ENCODE measurements at regions not wholly inside any gene's neighbourhood (a gene's known extent, or its start where the extent isn't known, plus 50 kb on each side); places are given as distances from the start of the nearest gene placed in this dataset.
"Not testable (repeated sequence)": the region's sequence is repeated elsewhere in the genome, so short reads cannot be mapped to it uniquely, and the experiment has no call there.

DNA sequence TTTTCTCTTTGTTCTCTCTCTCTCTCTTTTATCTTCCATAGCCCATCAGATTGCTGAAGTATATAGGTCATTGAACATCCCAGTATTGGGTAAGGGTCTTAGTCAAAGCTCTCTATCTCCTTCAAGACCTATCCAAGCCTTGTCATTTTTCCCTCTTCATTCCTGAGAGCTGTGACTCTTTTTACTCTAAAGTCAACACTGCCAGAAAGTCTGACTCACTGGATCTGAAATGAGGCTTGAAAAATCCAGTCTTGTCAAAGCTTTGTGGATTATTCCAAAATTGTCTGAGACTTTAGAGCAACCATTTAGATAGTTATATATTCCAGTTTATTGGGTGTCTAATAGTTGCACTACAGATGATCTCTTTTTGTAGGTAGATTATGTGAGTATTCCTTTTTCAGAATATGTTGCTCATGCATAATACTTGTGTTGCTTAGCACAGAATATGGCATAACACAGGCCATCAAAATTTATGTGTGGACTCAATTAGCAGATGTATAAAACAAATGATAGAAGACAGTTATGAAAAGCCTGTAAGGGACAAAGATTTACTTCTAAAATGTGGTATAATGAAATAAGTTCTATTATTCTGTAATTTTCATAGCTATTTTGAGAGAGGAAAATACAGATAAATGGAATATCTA is 389.3 kb upstream of the PCDH9 start:
- no peak for DNase-seq

DNA sequence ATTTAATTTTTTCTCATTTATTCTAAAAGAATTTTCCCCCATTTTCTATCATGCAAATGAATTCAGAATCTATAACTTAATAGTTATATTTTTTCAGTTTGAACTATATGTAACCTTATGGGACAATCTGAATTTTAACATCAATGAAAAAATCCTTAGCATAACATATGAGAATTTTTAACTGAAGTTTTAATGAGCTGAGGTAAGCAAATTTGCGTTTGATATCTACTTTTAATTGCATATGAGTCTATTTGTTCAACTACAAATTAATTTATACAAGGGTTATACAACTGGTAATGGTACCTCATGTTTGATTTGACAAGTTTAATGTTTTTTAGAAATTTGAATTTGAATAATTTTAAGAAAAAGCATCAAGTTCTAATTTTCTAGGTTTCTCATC is 384.4 kb upstream of the PCDH9 start:
- DNase-seq = no peak

DNA sequence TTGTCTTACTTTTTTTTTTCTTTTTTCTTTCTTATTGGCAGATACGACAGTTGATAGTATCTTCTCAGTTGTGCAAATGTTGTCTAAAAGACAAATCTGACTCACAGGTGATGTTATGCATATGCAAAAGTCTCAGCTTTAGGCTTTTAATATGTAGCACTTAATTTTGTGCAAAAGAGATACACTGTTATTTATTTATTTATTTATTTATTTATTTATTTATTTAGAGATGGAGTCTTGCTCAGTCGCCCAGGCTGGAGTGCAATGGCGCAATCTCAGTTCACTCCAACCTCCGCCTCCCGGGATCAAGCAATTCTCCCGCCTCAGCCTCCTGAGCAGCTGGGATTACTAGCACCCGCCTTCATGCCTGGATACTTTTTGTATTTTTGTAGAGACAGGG is 383.9 kb upstream of the PCDH9 start:
- no peak for DNase-seq

DNA sequence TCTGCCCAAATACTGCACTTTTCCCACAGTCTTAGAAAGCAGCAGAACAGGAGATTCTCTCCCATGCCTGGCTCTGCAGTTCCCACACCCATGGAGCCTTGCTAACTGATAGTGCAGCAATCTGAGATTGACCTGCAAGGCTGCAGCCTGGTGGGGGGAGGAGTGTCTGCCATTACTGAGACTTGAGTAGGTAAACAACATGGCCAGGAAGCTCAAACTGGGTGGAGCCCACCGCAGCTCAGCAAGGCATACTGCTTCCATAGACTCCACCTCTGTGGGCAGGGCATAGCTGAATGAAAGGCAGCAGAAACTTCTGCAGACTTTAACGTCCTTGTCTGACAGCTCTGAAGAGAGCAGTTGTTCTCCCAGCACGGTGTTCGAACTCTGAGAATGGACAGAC is 358.5 kb upstream of the PCDH9 start:
- no peak for DNase-seq

DNA sequence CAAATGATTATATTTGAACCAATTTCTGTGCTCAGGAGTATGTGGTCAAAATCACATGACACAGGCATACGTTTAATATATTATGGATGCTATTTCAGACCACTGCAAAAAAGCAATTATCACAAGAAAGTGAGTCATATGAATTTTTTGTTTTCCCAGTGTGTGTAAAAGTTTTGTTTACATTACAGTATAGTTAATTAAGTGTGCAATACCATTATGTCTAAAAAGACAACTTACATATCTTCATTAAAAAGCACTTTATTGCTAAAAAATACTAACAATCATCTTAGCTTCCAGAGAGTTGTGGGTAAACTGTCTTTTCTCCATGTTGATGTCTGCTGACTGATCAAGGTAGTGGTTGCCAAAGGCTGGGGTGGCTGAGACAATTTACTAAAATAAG is 347.2 kb upstream of the PCDH9 start:
- DNase-seq = no peak

DNA sequence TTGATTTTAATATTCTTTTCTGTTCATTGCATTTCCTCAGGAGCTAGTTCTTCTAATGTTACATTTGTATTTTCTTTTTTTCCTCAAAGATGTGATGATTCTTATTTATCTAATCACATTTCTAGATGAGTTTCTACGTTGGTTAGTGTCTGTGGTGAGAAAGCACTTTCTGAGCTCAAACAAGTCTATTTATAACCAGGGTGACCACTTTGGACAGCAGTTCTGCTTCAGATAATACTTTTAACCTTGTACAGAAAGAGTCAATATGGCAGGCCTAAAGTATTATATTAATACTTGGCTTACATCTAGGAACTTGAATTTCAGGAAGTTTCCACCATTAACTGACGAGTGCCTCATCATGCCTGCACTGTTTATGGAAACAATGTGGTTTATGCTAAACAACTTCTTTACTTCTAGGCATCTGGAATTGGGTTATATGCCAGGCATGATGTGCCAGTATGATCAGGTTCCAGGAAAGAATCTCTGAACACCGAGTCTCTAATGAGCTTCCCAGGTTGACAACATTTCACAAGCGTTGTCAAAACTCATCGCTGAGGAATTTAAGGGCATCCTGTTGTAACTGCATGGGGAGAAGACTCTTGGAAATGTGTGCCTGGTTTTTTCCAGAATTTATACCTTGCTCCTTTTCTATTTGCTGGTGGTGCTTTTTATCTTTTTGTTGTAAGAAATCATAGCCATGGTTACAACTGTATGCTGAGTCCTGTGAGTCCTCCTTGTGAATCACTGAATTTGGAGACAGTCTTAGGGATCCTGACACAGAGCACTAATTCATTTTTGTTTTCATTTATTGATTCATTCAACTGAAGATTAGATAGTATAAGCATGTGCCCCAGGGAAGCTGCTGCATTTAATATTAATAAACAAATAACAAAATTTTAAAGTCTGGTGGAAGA is 344.4 kb upstream of the PCDH9 start:
- DNase-seq = no peak

DNA sequence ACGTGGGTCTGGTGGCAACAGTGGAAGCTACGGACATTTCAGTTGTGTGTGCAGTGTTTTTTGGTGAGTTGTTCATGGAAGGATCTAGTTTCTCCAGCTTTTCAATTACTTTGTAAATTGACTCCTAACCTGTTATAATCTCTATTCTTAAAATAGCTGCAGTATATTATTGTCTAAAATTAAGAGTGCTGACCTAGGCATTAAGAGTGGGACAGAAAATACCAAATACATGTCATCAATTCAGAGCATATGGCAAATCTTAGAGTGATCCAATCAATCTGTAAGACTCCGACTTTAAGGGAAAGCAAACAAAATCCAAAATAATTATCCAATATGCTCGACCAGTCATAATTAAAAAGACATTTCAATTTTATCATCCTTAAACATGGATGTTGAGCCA is 338.1 kb upstream of the PCDH9 start:
- no peak for DNase-seq

DNA sequence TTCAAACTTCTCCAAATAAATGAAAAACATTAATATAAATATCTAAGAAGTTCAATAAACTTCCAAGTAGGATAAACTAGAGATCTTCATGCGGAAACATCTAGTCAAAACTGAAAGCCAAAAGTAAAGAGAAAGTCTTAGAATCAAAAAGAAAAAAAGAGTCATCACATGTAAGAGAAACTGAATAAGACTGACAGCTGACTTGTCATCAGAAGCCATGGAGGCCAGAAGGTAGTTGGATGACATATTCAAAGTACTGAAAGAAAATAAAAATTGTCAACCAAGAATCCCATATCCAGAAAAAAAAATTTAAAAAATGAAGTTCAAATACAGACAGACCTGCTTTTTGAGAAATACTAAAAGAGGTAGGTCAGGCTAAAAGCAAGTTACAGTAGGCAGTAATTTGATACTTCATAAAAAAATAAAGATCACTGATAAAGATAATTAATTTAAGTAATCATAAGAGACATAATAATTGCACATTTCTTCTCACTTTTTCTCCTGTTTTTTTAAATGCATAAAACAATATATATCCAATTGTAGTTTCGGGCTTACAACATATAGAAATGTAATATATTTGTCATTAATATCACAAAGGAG is 327.6 kb upstream of the PCDH9 start:
- no peak for DNase-seq

DNA sequence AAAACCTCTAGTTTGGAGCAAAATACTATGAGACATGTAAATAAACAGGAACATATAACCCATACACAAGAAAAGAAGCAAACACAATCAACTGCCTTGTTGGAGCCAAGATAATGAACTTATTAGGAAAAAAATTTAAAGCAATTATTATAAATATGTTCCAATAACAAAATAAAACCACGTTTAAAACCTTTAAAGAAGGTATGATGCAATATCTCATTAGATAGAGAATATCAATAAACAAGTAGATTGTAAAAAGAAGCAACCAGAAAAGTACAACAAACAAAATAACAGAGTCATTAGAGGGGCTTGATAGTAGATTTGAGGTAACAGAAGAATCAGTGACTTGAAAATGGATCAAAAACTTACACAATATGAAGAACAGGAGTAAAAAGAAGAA is 327.0 kb upstream of the PCDH9 start:
- DNase-seq = no peak

DNA sequence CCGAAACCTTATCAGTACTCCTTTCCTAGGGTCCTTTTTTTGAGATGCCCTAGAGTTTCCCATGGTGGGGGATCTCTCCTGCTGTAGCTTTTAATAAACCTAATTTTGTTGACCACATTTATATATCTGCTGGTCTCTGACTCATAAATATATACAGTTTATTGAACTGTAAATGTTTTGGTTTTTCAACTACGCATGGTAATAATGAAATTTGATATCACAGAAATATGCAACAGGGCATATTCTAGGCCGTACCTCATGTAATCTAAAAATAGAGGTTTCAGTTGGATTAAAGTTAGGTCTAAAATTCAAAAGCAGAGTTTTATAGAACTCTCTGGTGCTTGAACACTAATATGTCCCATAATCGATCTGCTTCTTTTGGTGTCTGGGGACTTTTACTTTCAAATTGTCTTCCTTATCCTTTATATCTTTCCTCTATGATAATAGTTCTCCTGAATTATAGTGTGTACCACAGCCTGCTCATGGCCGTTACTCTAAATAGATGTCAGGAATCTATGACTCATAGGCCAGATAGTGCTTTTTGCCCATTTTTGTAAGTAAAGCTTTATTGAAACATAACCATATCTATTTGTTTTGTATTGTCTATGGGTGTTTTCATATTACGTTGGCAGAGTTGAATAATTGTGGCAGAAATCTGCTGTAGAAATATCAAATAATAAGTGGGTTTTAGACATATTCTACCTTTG is 324.8 kb upstream of the PCDH9 start:
- no peak for DNase-seq

DNA sequence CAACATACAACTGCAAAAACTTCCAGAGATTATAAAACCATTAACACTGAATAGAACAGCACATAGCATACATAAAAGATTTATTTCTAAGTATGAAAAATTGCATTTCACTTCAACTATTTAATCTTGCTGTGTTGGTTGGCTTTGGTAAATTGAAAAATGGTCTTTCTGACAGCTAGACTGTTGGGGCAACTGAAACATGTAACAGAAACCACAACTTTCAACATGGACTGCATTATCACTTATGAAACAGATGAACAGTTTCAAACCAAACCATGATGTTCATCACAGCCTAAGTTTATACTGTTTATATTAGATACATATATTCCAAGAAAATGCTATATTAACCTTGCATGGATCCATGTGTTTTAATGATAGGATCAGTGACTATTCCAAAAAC is 324.1 kb upstream of the PCDH9 start:
- no peak for DNase-seq

DNA sequence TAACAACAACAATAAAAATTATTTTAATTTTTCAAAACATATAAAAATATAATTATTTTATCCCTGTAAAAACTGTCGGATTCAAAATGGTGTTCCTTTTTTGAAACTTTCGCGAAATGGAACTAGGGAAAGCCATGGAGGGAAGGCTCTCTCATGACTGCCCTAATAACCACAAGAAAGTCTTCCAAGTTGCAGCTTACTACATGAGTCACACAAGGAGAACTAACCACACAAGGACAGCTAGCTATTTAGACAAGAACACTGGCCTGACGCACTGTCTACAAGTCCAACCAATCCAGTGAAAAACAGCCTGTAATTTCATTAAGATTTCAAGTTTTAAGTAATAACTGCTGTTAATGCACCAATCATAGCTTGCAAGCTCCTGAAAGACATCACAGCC is 319.2 kb upstream of the PCDH9 start:
- no peak for DNase-seq

DNA sequence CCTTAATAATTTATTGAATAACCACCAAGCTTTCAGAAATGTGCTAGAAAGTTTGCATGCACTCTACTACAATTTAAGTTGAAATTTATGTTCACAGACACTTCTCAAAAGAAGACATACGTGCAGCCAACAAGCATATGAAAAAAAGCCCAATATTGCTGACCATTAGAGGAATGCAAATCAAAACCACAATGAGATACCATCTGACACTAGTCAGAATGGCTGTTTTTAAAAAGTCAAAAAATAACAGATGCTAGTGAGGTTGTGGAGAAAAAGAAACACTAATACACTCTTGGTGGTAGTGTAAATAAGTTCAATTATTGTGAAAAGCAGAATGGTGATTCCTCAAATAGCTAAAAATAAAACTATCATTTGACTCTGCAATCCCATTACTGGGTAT is 308.8 kb upstream of the PCDH9 start:
- no peak for DNase-seq

DNA sequence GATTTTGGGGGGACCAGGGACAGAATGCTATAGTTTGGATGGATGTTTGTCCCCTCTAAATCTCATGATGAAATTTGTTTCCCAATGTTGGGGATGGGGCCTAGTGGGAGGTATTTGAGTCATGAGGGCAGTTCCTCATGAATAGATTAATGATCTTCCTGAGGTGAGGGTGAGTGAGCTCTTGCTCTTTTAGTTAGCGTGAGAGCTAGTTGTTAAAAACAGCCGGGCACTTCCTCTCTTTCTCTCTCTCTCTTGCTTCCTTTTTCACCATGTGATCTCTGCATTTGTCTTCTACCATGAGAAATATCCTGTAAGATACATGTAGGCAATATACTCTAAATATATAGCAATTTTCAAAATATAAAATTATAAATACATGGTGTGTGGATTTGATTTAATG is 290.8 kb upstream of the PCDH9 start:
- no peak for DNase-seq

DNA sequence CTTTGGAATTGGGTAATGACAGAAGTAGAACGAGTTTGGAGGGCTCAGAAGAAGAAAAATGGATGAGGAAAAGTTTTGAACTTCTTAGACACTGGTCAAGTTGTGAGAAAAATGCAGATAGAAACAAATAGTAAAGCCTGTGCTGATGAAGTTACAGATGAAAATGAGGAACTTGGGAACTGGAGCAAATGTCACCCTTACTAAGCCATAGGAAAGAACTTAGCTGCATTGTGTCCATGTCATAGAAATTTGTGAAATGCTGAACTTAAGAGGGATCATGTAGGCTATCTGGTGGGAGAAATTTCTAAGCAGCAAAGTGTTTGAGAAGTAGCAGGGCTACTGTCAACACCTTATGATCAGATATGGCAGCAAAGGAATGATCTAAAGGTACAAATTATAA is 289.2 kb upstream of the PCDH9 start:
- no peak for DNase-seq

DNA sequence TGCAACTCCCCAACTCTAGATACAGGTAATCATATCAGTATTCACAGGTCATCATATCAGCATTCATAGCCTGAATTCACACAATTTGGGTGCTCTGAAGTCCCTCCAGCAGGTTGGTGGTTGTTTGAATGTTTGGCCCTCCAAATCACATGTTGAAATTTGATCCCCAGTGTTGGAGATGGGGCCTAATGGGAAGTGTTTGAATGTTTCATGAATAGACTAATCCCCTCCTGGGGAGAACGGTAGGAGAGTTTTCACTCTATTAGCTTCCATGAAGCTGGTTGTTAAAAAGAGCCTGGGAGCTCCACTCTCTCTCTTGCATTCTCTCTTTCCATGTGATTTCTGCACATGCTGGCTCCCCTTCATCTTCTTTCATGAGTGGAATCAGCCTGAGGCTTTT is 288.6 kb upstream of the PCDH9 start:
- no peak for DNase-seq

DNA sequence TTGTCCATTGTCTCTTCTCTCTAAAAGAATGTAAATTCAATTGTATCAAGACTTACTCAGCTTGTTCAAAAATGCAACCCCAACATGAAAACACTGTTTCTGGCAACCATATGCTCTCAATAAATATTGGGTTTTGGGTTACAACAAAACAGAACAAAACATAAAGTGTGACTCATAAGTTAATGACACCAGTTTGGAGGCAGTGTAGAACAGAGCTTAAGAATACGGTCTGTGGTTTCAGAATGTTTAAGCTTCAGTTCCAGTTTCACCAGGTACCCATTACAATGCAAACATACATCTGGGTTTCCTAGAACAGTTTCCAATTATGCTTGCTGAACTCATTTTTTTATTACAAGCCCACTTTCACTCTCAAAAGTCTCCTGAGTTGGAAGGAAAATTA is 285.8 kb upstream of the PCDH9 start:
- no peak for DNase-seq

DNA sequence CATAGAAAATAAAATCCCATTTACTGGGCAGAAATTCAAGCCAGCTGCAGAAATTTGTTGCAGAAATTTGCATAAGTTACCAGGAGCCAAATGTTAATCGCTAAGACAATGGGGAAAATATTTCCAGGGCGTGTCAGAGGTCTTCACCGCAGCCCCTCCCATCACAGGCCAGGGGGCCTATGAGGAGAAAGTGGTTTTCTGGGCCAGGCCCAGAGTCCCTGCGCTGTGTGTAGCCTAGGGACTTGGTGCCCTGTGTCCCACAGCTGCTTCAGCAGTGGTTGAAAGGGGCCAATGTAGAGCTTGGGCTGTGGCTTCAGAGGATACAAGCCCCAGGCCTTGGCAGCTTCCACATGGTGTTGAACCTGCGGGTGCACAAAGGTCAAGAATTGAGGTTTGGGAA is 278.9 kb upstream of the PCDH9 start:
- DNase-seq = no peak

DNA sequence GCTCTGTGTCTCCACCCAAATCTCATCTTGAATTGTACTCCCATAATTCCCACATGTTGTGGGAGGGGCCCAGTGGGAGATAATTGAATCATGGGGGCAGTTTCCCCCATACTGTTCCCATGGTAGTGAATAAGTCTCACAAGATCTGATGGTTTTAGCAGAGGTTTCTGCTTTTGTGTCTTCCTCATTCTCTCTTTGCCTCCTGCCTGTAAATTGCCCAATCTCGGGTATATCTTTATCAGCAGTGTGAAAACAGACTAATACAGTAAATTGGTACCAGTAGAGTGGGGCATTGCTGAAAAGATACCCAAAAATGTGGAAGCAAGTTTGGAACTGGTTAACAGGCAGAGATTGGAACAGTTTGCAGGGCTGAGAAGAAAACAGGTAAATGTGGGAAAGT is 278.1 kb upstream of the PCDH9 start:
- not testable (repeated sequence) for DNase-seq

DNA sequence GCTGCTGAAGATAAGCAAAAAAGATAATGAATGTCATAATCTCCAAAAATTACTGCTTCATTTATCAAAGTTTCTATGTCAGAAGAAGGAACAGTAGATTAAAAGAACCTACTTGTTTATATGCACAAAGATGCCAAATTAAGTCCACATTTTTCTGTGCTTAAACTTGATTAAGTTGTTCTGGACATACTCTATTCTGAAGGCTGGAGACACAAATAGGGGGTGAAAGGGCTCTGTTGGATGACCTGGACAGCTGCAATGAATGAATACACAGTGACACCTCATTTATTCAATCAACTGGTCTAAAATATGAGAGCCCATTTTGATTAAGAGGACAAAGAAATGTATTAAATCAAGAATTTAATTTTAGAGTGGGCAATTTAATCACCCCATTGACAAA is 276.3 kb upstream of the PCDH9 start:
- DNase-seq = no peak

DNA sequence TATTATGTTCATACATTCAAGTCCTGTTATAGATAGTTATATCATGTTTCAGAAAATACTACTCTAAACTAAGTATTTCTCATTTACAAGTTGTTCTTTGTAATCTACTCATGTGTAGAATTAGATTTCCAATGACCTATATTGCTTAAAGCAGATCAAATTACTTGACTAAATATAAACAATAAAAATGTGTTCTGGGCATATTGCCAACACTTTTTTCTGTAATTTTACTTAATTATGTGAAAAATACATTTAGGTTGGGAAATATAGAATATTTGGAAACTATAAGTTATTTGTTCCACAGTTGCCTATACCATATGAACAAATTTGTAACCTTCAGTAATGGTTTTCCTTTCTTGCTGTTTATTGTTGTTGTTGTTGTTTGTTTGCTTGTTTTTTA is 275.2 kb upstream of the PCDH9 start:
- DNase-seq = no peak

DNA sequence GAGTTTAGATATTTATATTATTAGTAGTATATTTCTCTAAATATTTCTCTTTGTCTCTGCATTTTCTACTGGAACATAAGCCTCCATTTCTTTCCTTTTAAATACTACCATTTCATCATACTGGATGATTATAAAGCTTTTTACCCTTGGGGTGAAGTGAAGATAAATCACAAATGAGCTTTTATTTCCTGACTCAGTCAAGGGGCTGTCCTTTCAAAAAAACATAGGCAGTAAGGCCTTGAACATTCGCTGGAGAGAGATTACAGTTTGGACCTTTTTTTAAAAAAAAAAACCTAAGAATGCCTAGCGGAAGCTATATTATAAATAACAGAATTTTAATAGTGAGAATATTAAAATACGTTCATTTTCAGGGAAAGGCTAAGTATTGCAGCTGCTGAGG is 268.8 kb upstream of the PCDH9 start:
- DNase-seq = no peak

DNA sequence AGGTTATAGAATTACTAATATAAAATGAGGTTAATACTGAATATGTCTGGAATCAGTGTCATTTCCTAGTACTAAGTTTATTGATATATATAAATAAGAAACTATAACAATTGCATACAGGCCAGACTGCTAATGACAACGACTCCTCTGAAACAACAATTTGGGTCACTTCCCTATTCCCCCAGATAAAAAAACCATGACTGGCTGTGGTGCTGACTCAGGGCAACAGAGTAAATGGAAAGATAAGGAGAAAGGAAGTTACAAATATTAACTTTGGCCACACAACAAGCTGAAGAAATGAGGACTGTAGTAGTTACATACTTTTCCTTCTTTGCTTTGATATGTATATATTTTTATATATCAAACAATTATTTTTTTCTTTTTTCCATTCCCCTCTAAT is 263.7 kb upstream of the PCDH9 start:
- DNase-seq = no peak

DNA sequence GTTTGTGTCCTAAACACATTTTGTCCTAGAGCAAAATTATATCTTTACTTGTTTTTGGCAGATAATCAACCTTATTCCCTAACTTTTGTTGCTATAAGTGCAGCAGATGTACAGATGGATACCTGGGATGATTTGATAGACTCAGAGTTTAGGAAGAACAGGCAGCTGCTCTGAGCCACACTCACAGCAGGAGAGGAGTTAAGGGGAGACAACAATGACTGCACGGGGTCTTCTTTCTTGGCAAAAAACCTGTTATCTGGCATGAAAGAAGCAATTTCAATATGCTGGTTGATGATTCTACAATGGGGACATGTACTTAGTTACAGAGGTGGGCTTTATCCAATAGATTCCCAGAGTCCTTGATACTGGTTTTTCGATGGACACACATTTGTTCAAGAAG is 258.9 kb upstream of the PCDH9 start:
- no peak for DNase-seq
